ENCODE measurements at regions not wholly inside any gene's neighbourhood (a gene's known extent, or its start where the extent isn't known, plus 50 kb on each side); places are given as distances from the start of the nearest gene placed in this dataset.

GRCh38 chr14:87153391-87153790, 839.6 kb downstream of the GALC start:
- POLR2A ChIA-PET (ENCODE audit: unreplicated experiment), result no interaction called here
- Histone ChIP-seq H2BK20ac (ENCODE audit: low read depth, low read length) (no peak overlapping the region), H3K4me2 (ENCODE audit: low read depth, low read length) (no peak overlapping the region; the same call in 1 of the 2 replicates), H3K9me1 (ENCODE audit: insufficient read depth, low read length) (no peaks in the 10 kb centered on the region), H4K5ac (ENCODE audit: low read depth, low read length) (no peak overlapping the region), H3K9ac (ENCODE audit: low read depth, low read length) (no peak overlapping the region), H4K91ac (ENCODE audit: insufficient read depth, low read depth, low read length) (no peak overlapping the region), H2BK5ac (ENCODE audit: low read depth, low read length, poor library complexity, severe bottlenecking) (no peak overlapping the region), H3K27ac (ENCODE audit: insufficient read depth, low read length) (no peak overlapping the region), H3K56ac (ENCODE audit: extremely low read depth, insufficient read depth, low read length) (no peak overlapping the region), H3K9me3 (ENCODE audit: control insufficient read depth, insufficient read depth, low read length) (no peaks in the 10 kb centered on the region), H2BK15ac (ENCODE audit: low read depth, low read length) (no peak overlapping the region), H3K36me3 (ENCODE audit: control insufficient read depth, insufficient read depth, low read length) (no peaks in the 10 kb centered on the region), H3K18ac (ENCODE audit: low read depth, low read length) (no peak overlapping the region), H3K14ac (replicated peaks; ENCODE audit: low read depth, low read length) (no peak overlapping the region), H3K27me3 (ENCODE audit: control insufficient read depth, insufficient read depth, low read length) (no peaks in the 10 kb centered on the region), H3K79me1 (ENCODE audit: low read depth in 1 of 2, low read length in 2 of 2) (no peaks in the 10 kb centered on the region), H3K4me1 (ENCODE audit: control insufficient read depth, insufficient read depth, low read length) (peaks cover 2% of the 10 kb centered on the region; the same call in 1 of the 2 replicates), H3K4ac (ENCODE audit: low read depth, low read length) (no peak overlapping the region), H3K23ac (ENCODE audit: low read depth, low read length) (no peak overlapping the region), H4K20me1 (ENCODE audit: insufficient read depth, low read length) (no peaks in the 10 kb centered on the region), H4K8ac (ENCODE audit: low read depth in 2 of 2, low read length in 2 of 2) (no peak overlapping the region), H3K4me3 (ENCODE audit: insufficient read depth, low read depth, low read length) (no peak overlapping the region), H2AK9ac (replicated peaks; ENCODE audit: low read depth, low read length, poor library complexity) (no peak overlapping the region), H2AK5ac (ENCODE audit: low read depth, low read length) (no peak overlapping the region), H2AFZ (replicated peaks; ENCODE audit: low read length, poor library complexity) (no peak overlapping the region), H2BK120ac (ENCODE audit: low read depth, low read length) (no peak overlapping the region)
- intact Hi-C loops (cut with micrococcal nuclease) (no loop called here), in situ Hi-C loops (cut with MboI; ENCODE audit: low sequenced_read_pairs) (no loop called here), dilution Hi-C loops (cut with HindIII; ENCODE audit: low sequenced_read_pairs, unreplicated experiment) (no loop called here)
- BruUV-seq (replicated peaks), result no TSS peak
- TF ChIP-seq, protein P1, sequence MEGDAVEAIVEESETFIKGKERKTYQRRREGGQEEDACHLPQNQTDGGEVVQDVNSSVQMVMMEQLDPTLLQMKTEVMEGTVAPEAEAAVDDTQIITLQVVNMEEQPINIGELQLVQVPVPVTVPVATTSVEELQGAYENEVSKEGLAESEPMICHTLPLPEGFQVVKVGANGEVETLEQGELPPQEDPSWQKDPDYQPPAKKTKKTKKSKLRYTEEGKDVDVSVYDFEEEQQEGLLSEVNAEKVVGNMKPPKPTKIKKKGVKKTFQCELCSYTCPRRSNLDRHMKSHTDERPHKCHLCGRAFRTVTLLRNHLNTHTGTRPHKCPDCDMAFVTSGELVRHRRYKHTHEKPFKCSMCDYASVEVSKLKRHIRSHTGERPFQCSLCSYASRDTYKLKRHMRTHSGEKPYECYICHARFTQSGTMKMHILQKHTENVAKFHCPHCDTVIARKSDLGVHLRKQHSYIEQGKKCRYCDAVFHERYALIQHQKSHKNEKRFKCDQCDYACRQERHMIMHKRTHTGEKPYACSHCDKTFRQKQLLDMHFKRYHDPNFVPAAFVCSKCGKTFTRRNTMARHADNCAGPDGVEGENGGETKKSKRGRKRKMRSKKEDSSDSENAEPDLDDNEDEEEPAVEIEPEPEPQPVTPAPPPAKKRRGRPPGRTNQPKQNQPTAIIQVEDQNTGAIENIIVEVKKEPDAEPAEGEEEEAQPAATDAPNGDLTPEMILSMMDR (conservative IDR thresholded peaks at IDR 0.05; ENCODE audit: low read depth, low read length), result no peak
- no peak for TF ChIP-seq FOS (IDR thresholded peaks at IDR 0.05; ENCODE audit: low read depth, low read length)
- no peak for TF ChIP-seq BHLHE40 (IDR thresholded peaks at IDR 0.05; ENCODE audit: low read depth, low read length)
- TF ChIP-seq RAD21 (IDR thresholded peaks at IDR 0.05; ENCODE audit: low read length), result no peak
- TF ChIP-seq ELK1 (IDR thresholded peaks at IDR 0.05; ENCODE audit: borderline replicate concordance, low read depth, low read length), result no peak
- no peak for TF ChIP-seq CHD1 (IDR thresholded peaks at IDR 0.05; ENCODE audit: low read depth, low read length)
- no peak for TF ChIP-seq NFE2L2 (IDR thresholded peaks at IDR 0.05; ENCODE audit: low read depth, low read length)
- TF ChIP-seq MAZ (IDR thresholded peaks at IDR 0.05; ENCODE audit: borderline replicate concordance, low read depth, low read length), result no peak
- TF ChIP-seq RCOR1 (IDR thresholded peaks at IDR 0.05; ENCODE audit: insufficient replicate concordance, low read length), result no peak
- TF ChIP-seq CEBPB (IDR thresholded peaks at IDR 0.05; ENCODE audit: low read depth, low read length), result no peak
- no peak for TF ChIP-seq MXI1 (IDR thresholded peaks at IDR 0.05; ENCODE audit: borderline replicate concordance, low read depth, low read length)
- TF ChIP-seq POLR2A (IDR thresholded peaks at IDR 0.05; ENCODE audit: low read depth, low read length), result no peak
- TF ChIP-seq, protein P2, sequence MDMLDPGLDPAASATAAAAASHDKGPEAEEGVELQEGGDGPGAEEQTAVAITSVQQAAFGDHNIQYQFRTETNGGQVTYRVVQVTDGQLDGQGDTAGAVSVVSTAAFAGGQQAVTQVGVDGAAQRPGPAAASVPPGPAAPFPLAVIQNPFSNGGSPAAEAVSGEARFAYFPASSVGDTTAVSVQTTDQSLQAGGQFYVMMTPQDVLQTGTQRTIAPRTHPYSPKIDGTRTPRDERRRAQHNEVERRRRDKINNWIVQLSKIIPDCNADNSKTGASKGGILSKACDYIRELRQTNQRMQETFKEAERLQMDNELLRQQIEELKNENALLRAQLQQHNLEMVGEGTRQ (IDR thresholded peaks at IDR 0.05; ENCODE audit: low read depth, low read length), result no peak
- no peak for TF ChIP-seq MAFK (IDR thresholded peaks at IDR 0.05; ENCODE audit: low read depth, low read length)
- no CpG with 5 or more reads among the region's 2 CpGs for WGBS, 2 experiments (ENCODE audit: extremely low coverage in 2 of 2, insufficient read length in 1 of 2)
- ATAC-seq (ENCODE audit: low read depth), result no peak
- CTCF ChIA-PET, result no interaction called here
- DNase-seq, result no peak

All from IMR-90 (cell line).